HG02571 (cell line): ENCODE measurements at regions not wholly inside any gene's neighbourhood (a gene's known extent, or its start where the extent isn't known, plus 50 kb on each side); places are given as distances from the start of the nearest gene placed in this dataset.
A peak's percentile ranks its signal among the peaks of the same experiment; 100 is the strongest.

Source experiments
- ATAC-seq: cut with Tn5 transposase; IDR thresholded peaks from one replicate; pipeline ENCODE4 v1.9.1; 2021; ENCODE audit warnings: mild to moderate bottlenecking, moderate library complexity; ENCODE audit not compliant: unreplicated experiment

DNA sequence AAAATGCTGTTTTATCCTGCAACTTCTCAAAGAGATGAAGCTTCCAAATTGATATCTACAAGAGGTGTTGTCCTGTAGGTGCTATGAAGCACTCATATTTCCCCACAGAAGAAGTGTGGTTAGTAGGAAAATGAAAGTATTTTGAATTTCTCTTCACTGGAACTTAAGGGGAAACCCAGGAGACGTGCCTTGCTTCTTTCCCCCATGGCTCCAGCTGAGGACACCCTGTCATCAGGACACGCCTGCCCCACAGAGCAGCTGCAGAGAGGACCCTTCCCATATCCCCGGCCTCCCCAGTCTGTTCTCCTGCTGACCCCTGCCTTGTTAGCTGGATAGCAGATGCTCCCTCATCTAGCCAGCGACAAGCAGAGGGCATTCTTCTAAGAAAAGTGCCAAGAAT lies 371.3 kb downstream of the COG6 start:
- peak; percentile 40 for ATAC-seq

DNA sequence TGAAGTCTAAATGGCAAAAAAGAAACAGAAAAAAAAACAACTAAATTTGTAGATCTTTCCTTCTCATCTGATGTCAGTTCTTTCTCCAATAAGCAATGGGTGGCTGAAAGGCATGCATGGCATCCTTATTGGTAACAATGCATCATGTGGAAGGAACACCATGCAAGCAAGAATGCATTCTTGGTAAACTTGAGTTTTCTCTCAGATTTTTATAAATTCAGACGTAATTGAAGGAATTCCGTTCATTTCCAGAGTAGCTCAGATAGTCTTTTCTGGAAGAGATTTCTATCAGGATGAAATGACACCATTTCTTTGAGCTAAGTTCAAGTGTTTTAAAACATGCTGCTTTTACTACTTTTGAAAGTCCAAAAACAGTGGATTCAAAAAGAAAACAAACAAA lies 373.0 kb downstream of the COG6 start:
- ATAC-seq = no peak

DNA sequence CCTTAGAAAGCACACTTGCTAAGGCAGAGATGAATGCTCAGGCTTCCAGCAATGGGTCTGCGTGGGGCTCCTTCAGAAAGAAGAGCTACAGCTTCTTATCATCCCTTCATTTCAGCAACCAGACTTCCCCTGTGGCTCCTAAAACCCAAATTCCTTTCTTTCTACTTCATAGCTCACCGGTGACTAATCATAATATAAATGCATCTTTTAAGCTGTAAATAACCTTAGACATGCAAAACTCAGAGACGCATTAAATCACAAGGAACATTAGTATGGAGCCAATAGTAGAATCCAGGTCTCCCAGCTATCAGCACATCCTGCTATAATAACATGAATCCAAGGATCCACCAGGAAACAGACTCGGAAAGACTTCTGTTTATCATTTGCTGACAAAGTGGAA lies 375.6 kb downstream of the COG6 start:
- ATAC-seq = no peak

DNA sequence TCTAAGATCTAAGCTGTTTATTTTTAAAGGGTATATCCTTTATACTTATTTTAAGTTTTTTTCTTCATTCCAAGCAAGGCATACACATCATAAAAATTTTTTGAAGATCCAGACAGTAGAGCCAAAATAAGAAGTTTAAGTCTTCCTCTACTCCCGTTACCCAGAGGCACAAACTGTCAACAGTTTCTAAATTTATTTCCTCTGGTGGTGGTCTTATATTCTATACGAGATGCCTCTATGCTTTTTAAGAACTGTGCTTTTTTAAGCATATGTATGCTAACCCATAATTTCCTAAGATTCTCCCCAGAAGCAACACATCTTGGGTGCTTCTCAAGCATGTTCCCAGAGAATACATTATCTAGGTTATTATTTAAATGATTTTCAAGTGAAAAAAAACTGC lies 383.6 kb downstream of the COG6 start:
- ATAC-seq = no peak

DNA sequence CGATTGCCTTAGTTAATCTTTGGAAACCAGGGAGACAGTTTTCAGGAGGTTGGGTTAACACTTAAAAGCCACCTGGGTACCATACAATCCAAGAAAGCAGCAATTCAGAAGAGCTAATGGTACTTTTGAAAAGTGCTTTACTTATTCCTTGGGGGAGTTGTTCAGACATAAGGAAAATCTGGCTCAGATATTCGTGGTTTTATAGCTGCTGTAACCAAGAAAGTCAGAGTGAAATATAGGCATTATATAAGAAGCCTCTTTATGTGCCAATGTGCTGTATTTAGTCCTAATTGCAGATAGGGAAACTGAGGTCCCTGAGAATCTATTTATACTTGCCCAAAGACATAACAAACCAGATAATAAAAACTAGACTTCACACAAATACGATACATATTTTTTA lies 387.5 kb downstream of the COG6 start:
- ATAC-seq = no peak

DNA sequence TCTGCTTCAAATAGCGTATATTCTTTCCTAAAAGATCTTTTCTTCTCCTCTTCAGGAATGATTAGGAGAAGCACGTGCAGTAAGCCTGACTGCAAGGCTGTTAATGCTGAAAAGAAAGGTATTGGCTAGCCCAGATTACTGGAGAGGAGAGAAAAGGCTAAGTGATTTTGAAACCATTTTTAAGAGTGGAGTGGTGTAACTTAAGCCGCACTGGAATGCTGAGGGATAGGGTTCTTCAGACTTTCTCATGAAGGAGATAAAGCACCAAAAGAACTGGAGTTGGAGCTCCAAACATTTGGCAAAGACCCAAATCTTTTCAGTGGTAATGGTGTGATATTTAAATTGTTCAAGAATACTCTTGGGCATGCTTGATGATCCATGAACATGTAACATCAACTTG lies 388.3 kb downstream of the COG6 start:
- ATAC-seq = no peak

DNA sequence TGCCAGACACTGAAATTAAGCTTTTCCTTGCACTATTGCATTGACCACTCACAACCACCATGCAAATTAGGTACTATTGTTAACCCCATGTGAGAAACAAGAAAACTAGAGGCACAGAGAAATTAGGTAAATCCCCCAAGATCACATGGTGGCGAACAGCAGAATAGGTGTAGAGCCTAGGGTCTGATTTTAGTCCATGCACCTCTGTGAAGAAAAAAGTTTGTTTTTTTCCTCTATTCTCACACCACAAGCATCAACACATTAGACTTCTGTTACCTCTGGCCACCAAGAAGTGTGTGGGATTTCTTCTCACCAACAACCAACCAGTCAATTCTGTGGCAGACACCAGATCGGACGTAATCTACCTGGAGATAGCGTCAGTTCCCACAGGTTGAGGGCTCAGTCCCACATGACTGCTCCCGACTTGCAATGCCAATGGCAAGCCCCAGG lies 391.9 kb downstream of the COG6 start:
- peak; percentile 87 for ATAC-seq

DNA sequence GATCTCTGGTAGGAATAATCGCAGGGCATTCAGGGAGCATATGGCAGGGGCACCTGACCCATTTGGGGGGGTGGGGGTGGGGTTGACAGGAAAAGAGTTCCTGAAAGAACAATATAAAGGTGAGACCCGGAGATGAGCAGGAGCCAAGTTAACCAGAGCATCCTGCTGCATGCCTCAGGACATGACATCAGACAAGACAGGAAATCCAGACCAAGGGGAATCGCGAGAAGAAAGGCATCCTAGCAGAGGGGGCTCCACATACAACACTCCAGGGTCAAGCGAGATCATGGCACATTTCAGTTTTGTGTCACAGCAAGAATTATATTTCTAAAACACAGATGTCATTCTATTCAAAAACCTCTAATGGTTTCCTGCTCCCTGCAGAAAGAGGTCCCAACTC lies 393.1 kb downstream of the COG6 start:
- ATAC-seq = no peak

DNA sequence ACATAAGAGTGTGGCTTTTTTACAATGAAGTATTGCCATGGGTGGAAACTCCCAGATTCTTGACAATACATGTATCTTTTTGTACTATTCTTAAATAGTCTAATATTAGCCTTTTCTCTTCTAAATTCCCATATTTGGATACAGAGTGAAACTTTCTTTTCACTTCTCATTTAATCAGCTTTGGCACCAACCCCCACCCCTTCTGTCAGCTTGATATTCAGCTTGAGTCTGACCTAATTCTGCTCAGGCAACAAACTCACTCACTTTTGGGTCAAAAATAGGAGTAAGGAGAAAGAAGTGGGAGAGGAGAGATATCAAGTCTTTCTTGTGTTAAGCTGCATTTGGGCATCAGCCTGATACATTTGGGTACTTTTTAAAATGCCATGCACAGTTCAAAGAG lies 397.5 kb downstream of the COG6 start:
- ATAC-seq = no peak

DNA sequence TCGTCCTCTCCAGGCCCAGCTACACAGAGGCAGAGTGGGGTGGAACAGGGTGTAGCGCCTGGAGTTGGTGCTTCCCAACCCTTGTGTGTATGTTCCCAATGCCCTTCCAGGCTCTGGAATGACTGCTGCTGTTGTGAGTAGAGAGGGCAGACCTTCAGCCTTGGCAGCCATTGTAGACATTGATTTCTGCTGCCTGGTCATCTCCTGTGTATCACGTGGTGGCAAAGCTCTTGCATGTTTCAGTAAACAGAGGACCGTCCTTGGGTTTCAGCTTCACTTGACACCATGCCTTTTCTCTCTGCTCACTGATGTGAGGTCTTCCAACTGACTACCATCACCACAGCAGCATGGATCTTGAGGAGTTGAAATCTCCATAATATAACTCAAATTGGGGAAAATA lies 397.9 kb downstream of the COG6 start:
- no peak for ATAC-seq

DNA sequence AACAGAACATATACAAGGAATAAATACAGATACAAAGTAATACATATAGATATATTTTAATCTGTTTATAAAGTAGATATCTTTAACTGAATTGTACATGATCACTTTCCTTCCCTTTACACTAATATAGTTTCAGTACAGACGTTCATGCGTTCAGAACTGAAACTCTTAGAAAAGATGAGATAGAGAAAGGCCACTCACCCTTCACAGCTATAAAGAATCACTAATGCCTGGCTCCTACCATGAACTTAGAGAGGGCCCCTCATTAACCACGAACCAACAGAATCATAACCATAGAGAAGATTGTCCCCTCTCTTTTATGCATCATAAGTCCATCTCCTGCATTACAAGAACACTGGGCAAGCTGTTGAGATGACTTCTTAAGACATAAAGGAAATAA lies 399.0 kb downstream of the COG6 start:
- peak; percentile 50 for ATAC-seq

DNA sequence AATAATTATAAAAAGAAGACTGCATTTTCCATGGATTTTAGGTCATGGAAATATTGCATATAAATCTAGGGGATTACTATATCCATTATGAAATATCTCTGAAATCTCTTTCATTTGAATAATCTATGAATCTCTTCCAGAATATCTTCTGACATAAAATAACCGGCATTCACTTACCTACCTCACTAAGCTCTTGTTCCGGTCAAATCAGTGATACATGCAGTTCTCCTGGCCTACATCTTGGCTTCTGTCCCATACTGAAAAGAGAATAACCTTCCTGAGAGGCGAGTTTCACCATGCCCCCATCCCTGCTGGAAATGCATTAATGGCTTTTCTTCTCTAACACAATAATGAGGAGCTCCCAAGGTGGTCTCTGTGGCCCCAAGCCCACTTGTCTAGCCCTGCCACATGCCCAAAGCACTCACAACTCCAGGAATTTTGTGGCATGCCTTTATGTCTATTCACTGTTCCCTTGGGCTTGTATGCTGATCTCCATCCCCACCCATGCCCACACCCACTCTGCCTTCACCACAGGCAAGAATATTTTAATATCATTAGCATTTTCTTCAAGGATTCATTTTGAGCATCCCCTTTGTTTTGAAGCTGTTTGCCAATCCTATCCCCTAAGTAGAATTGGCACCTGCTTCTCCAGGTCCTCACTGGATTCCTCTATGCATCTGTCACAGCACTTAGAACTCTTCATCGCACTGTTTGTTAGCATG lies 401.6 kb downstream of the COG6 start:
- ATAC-seq = no peak

DNA sequence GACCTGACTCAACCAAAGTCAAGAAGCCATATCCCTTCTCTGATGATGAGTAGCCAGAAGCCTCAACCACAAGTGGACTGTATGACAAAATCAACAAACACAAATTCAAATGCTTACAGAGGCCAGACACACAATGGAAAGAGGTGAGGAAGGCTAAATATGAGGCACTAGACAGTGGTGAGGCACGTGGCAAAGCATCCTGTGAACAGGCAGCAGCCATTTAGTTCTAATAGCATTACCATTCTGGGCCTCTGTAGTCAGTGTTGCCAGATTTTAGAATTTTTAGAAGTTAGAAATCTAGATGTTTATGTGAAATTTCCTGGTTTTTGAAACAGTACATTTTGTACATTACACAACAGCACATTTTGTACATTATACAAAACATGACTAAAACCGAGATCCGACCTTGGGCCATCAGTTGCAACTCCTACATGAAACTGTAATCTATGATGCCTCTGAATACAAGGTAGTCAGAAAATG lies 403.3 kb downstream of the COG6 start:
- no peak for ATAC-seq

DNA sequence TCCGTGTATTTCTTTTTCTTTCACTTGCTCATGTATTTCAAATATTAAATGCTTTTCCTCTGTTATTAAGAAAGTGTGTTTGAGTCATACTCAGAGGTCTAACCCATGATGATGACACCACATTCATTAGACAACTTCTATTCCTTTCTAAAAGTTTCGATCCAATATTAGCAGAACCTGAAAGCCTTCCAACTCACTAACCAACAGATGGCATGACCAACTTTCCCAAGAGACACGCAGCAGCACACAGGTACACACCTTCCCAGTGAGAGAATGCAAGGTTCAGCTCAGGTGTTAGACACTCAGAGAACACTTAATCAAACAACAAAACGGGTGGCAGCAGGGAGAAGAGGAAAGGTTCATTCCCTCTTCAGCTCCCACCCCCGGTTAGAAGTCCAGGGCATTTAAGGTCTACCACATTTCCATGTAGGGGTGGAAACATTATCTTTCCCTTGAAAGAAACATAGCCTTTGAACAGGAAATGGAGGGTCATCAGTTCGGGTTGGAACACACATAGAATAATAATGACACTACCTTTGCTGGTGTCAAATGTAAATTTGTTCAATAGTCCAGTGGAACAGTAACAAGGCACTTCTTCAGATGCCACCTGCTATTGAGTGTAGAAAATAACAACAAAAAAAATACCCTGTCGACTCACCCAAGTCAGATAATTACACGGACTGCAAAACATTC lies 404.2 kb downstream of the COG6 start:
- ATAC-seq = no peak

DNA sequence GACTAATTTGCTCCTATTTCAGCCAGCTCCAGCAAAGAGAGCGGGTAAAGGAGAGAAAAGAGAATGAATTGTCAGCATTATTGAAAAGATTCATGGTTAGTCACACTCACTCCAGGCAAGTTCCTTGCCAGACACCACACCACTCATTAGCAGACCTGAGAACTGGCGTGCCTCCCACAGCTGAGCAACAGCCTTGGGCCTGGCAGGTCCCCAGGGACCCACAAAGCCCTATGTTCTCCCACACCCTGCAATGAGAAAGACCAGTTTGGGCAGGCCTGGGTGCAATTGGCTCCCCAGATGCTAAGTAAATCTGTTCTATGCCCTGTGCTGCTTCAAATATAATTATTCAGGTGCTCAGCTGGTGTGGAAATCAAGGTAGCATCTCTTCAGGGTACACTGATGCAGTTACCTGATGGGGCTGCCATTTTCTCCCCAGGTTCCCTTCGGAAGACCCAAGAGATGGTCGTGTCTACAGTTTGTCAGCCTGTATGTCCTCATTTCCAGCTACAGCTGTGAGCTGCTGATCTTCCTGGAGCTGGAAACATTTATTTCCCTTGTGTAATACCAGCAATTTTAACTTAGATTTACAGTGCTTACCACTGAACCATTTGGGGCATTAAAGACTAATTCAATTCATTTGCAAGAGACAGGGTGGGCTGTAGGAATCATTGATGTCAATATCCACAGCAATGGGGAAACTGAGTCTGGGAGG lies 405.0 kb downstream of the COG6 start:
- peak; percentile 86 for ATAC-seq

DNA sequence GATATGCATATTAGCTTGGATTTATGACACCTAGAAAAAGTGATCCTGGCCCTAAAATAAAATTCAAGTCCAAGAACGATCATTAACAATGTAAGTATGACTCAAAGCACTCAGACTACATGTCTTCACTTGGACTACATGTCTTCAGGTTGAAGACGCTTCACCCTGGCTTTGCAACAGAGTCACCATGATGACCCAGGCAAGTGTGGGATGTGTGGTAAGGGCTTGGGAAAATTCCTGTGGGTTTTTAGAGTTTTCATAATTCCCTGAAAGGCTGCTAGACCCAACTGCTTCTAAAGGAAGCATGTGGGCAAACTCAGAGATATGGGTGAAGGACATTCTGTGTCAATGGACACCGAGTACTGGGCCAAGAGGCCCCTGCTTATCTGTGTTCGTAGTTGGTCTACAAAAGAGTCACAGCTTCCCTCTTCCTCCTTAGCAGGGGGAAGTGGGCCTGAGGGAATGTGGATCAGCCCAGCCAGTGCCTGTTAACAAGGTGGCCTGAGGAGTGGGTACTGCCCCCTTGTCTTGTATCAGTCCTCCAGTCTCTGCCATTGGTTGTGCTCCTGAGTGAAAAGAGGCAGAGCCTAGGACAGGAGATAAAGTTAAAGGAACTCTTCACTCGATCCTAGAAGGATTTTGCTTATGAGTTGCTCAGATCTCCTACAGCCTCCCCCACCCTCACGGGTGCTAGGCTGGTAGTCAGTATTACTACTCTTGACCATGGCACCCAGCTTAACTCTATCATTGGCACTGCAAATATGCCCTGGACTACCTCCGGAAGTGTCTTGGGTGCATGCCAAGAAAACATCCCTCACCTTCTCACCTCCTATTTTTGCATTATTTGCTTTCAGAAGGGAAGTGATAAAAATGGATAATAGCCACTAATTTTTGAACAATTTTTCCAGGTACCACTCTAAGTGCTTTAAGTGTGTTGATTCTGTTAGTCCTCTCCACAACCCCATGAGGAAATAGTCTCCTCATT lies 406.3 kb downstream of the COG6 start:
- no peak for ATAC-seq

DNA sequence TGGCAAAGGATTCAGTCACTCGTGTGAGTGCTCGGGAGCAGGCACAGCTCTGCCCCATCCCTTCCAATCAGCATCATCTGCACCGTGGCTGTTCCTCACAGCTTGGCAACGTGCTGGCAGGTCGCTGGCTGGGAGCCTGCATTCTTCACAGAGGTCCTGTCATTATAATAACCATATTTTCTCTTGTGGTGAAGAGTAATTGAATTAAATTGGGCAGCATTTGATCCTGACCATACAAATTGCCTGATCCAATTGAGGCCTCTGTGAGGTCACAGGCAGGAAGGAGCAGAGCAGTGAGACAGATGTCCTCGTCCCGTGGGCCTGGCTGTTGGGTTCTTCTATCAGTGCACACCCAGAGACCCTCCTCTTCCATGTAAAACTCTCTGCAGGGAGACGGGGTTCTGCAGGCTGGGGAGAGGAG lies 407.8 kb downstream of the COG6 start:
- no peak for ATAC-seq

DNA sequence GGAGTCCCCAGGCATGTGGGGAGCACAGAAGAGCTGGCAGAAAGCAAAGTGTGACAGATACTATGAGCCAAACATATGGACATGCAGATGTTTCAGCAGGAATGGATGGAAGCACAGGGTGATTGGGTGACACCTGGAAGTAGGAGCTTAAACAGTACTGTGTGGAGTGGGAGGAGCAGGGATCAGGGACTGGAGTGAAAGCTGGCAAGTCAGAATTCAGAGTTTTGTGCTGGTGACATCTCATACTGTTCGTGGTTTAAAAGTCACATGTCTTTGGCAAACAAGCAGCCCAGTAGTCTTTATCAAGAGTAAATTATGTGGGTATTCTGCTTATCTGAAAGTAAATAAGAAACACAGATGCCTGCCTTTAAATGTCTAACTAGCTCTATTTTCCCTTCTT lies 408.2 kb downstream of the COG6 start:
- ATAC-seq = no peak

DNA sequence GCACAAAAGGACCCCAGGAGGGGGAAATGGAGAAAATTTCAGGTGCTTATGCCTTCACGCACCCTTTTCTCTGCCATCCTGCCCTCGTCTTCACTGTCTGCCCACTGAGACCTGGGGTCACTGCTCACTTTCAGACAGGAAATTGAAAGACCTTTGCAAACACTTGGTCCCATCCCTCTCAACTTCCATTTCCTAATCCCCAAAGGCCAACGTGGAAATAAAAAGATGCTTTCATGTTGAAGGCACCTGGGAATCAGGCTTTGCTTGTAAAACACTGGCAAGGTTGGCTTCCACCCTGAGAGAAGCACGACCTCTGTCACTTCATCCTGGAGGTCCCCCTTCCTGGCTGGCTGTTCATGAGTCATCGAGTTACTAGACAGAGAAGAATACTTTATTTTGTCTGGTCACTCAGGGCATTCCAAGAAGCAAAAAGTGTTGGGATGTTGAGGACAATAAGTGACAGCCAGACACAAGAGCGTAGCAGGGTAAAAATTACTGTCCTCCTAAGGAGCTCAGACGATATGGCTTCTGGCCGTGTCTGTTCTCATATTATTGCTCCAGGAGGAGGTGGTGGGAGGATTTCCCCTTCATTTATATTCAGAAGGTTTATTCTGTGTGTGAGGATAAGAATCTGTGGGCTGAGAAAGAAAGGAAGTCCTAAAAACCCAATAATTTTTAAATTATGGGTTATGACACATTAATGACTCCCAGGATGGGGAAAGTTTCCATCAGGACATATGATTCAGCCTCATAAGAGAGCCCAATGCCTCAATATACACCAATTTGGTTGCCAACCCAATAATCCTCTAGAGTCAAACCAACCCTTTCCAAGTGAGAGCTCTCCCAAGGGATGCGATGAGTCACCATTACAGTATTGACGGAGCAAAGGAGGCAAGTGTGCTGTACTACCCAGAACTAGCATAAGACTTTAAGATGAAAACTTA lies 409.0 kb downstream of the COG6 start:
- ATAC-seq = no peak
